ENCODE measurements at regions not wholly inside any gene's neighbourhood (a gene's known extent, or its start where the extent isn't known, plus 50 kb on each side); places are given as distances from the start of the nearest gene placed in this dataset.

DNA sequence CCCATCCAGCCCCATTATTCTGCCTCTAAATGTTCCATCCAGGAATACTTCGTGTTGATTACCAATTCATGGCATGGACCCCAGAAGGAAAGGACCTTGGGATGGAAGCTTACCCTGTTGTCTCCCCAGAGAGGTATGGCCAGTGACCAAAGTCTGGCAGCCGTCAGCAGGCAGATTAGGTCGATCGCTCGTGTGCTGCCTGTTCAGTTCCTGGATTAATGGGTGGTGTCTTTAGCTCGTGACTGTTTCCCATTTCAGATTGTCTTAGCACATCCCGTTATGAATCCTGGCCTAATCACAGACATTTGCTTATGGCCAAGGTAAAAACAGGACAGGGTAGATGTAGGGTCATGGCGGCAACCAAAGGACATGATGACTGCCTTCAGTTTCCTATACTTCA is 122.9 kb upstream of the NTF3 start:
- in situ Hi-C loops (cut with MboI; ENCODE audit: low sequenced_read_pairs in 4 of 4) (no loop called here), intact Hi-C loops (cut with DNase I; ENCODE audit: low total_unique reads) (no loop called here)
- DNase-seq: no peak
- TF ChIP-seq, protein P1, sequence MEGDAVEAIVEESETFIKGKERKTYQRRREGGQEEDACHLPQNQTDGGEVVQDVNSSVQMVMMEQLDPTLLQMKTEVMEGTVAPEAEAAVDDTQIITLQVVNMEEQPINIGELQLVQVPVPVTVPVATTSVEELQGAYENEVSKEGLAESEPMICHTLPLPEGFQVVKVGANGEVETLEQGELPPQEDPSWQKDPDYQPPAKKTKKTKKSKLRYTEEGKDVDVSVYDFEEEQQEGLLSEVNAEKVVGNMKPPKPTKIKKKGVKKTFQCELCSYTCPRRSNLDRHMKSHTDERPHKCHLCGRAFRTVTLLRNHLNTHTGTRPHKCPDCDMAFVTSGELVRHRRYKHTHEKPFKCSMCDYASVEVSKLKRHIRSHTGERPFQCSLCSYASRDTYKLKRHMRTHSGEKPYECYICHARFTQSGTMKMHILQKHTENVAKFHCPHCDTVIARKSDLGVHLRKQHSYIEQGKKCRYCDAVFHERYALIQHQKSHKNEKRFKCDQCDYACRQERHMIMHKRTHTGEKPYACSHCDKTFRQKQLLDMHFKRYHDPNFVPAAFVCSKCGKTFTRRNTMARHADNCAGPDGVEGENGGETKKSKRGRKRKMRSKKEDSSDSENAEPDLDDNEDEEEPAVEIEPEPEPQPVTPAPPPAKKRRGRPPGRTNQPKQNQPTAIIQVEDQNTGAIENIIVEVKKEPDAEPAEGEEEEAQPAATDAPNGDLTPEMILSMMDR (IDR thresholded peaks at IDR 0.05 in 4 of 5, conservative IDR thresholded peaks at IDR 0.05 in 1 of 5): no peak
- TF ChIP-seq POLR2A (IDR thresholded peaks at IDR 0.05): no peak
- Histone ChIP-seq H3K4me3 (no peak overlapping the region), H3K4me1 (no peaks in the 10 kb centered on the region), H3K36me3 (no peaks in the 10 kb centered on the region), H3K9me3 (no peaks in the 10 kb centered on the region), H3K27ac (no peak overlapping the region), H3K27me3 (no peaks in the 10 kb centered on the region)
- ATAC-seq: no peak

GRCh38 chr12:5309654-5310053 is 122.3 kb upstream of the NTF3 start:
- Histone ChIP-seq H3K4me1 (no peaks in the 10 kb centered on the region), H3K9me3 (peaks cover 0 to 4% (median 0%) of the 10 kb centered on the region in 3 donors), H3K4me3 (no peak overlapping the region), H3K36me3 (no peaks in the 10 kb centered on the region), H3K27me3 (no peaks in the 10 kb centered on the region), H3K27ac (no peak overlapping the region)
- no peak for TF ChIP-seq POLR2A (IDR thresholded peaks at IDR 0.05)
- TF ChIP-seq, protein P1 (IDR thresholded peaks at IDR 0.05 in 4 of 5, conservative IDR thresholded peaks at IDR 0.05 in 1 of 5): no peak
- in situ Hi-C loops (cut with MboI; ENCODE audit: low sequenced_read_pairs in 4 of 4): no loop called here
- intact Hi-C loops (cut with DNase I; ENCODE audit: low total_unique reads): no loop called here
- ATAC-seq (no peak), DNase-seq (no peak)

DNA sequence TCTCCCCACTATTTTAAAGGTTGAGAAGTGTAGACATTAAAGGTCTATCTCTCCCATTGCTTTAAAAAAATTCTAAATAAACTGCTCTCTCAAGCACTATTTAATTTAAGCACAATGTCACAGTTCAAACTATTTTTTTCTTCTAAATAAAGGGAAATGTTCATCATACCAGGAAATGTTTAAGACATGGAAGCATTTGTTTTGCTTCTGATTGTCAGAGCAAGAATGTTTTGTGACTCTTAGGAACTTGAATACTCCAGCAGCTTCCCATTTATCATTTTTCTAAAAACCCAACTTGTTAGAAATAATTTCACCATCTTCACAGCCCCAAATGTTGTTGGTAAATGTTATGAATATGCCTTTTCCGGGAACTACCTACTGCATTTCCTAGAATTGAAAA is 121.8 kb upstream of the NTF3 start:
- DNase-seq: no peak
- Histone ChIP-seq H3K4me3 (no peak overlapping the region), H3K9me3 (peaks cover 0 to 4% (median 0%) of the 10 kb centered on the region in 3 donors), H3K27me3 (no peaks in the 10 kb centered on the region), H3K27ac (no peak overlapping the region), H3K36me3 (no peaks in the 10 kb centered on the region), H3K4me1 (no peaks in the 10 kb centered on the region)
- intact Hi-C loops (cut with DNase I; ENCODE audit: low total_unique reads) (no loop called here), in situ Hi-C loops (cut with MboI; ENCODE audit: low sequenced_read_pairs in 4 of 4) (no loop called here)
- TF ChIP-seq, protein P1 (IDR thresholded peaks at IDR 0.05 in 4 of 5, conservative IDR thresholded peaks at IDR 0.05 in 1 of 5): no peak
- TF ChIP-seq POLR2A (IDR thresholded peaks at IDR 0.05): no peak
- ATAC-seq: no peak

DNA sequence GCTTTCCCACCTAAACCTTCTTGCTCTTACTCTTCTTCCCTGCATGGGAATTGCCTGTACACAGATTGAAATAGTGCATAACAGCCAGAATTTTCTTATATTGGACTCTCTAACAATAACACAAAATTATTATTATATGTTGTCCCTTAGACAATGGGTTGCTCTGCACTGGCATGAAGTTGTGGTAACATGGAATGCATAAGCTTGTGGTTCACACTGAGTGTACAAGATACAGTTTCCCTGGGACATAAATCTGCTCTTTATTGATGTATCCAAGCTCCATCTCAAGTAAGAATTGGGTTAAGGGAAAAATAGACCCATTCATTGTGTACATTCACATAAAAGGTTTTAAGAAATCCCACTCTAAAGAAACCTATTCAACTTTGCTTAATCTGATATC is 114.4 kb upstream of the NTF3 start:
- in situ Hi-C loops (cut with MboI; ENCODE audit: low sequenced_read_pairs in 4 of 4): no loop called here
- intact Hi-C loops (cut with DNase I; ENCODE audit: low total_unique reads): no loop called here
- Histone ChIP-seq H3K4me1 (no peaks in the 10 kb centered on the region), H3K4me3 (no peak overlapping the region), H3K27me3 (no peaks in the 10 kb centered on the region), H3K27ac (no peak overlapping the region), H3K9me3 (peaks cover 0 to 4% (median 0%) of the 10 kb centered on the region in 3 donors), H3K36me3 (no peaks in the 10 kb centered on the region)
- ATAC-seq (no peak), DNase-seq (no peak)
- TF ChIP-seq POLR2A (IDR thresholded peaks at IDR 0.05): no peak
- TF ChIP-seq, protein P1 (IDR thresholded peaks at IDR 0.05 in 4 of 5, conservative IDR thresholded peaks at IDR 0.05 in 1 of 5): no peak

GRCh38 chr12:5318874-5319273 is 113.0 kb upstream of the NTF3 start:
- no peaks in the 10 kb centered on the region for H3K4me1 ChIP-seq
- DNase-seq: no peak

More at GRCh38 chr12:5318874-5319273, 113.0 kb upstream of the NTF3 start:
- Histone ChIP-seq H3K9me3 (peaks cover 0 to 4% (median 0%) of the 10 kb centered on the region in 3 donors), H3K4me3 (no peak overlapping the region), H3K36me3 (no peaks in the 10 kb centered on the region), H3K27me3 (no peaks in the 10 kb centered on the region), H3K27ac (no peak overlapping the region)
- TF ChIP-seq POLR2A (IDR thresholded peaks at IDR 0.05): no peak
- TF ChIP-seq, protein P1 (IDR thresholded peaks at IDR 0.05 in 4 of 5, conservative IDR thresholded peaks at IDR 0.05 in 1 of 5): no peak
- ATAC-seq: no peak
- in situ Hi-C loops (cut with MboI; ENCODE audit: low sequenced_read_pairs in 4 of 4): no loop called here
- intact Hi-C loops (cut with DNase I; ENCODE audit: low total_unique reads): no loop called here

Data from gastrocnemius medialis (tissue), 4 donors.